ENCODE measurements at regions not wholly inside any gene's neighbourhood (a gene's known extent, or its start where the extent isn't known, plus 50 kb on each side); places are given as distances from the start of the nearest gene placed in this dataset.

DNA sequence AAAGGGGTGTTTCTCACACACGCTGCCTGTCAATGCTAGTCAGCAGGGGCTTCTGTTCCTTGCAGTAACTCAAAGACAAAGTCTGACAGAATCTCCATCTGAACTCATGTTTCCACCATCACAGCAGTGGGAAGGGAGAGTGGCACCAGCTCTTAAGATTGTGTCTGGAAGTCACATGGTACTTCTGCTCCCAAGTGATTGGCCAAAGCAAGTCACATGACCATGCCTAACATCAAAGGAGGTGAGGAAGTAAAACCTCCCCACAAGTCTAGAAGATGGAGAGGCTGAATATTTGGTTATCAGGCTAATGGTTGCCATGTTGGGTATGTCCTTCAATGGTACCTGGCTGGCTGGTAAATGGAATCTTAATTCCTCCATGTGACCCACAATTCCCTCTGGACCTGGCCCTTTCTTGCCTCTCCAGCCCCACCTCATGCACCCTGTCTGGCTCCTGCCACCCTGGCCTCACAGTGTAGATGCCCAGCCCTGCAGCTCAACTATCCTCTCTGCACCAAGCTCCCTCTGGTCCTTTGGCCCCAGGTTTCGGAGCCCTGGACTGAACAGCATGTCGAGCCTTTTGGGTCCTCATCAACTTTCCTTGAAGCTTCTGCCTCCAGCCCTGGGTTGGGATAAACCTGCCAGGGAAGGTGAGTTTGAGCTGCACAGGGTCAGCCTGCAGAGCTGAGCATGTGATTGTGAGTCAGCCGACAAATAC, 51.0 kb upstream of the PMEPA1 start:
- Histone ChIP-seq H2BK120ac (ENCODE audit: low read depth, low read length, poor library complexity, severe bottlenecking) (no peak overlapping the region), H3K79me2 (ENCODE audit: insufficient read depth, low read length) (no peaks in the 10 kb centered on the region), H3K9me3 (ENCODE audit: control insufficient read depth, low read depth, low read length) (no peaks in the 10 kb centered on the region), H3K4me2 (ENCODE audit: insufficient read depth, insufficient read length, low read length) (no peak overlapping the region), H2BK12ac (ENCODE audit: insufficient read length, low read depth, low read length) (no peak overlapping the region), H3K9ac (ENCODE audit: extremely low read depth, insufficient read length, low read length) (no peak overlapping the region), H3K56ac (ENCODE audit: insufficient read length, low read depth, low read length) (no peak overlapping the region), H3K23me2 (ENCODE audit: insufficient read length, low read depth, low read length, poor library complexity, severe bottlenecking) (no peaks in the 10 kb centered on the region), H3K23ac (ENCODE audit: insufficient read length, low read depth, low read length) (no peak overlapping the region), H2BK5ac (ENCODE audit: insufficient read length, low read length) (no peak overlapping the region), H3T11ph (ENCODE audit: low read length) (no peak overlapping the region), H2AFZ (ENCODE audit: low read length) (no peak overlapping the region), H4K20me1 (ENCODE audit: control insufficient read depth, insufficient read depth, insufficient read length) (no peaks in the 10 kb centered on the region), H2AK5ac (ENCODE audit: insufficient read length, low read length) (no peak overlapping the region), H4K91ac (ENCODE audit: insufficient read length, low read depth, low read length) (no peak overlapping the region), H3K4ac (ENCODE audit: low read depth, low read length) (no peak overlapping the region), H4K5ac (ENCODE audit: insufficient read length, low read depth, low read length) (no peak overlapping the region), H2BK15ac (ENCODE audit: low read depth, low read length) (no peak overlapping the region), H3K27me3 (ENCODE audit: insufficient read depth, low read length) (no peaks in the 10 kb centered on the region), H4K8ac (replicated peaks; ENCODE audit: insufficient read length, low read depth, low read length) (no peak overlapping the region), H3K18ac (ENCODE audit: insufficient read length, low read depth, low read length) (no peak overlapping the region), H3K14ac (ENCODE audit: insufficient read depth, low read length) (no peak overlapping the region), H2BK20ac (ENCODE audit: low read depth, low read length, poor library complexity, severe bottlenecking) (no peak overlapping the region), H3K27ac (ENCODE audit: insufficient read length, low read depth, low read length) (no peak overlapping the region), H3K79me1 (ENCODE audit: insufficient read depth, low read depth, low read length, poor library complexity, severe bottlenecking) (no peaks in the 10 kb centered on the region), H3K4me1 (ENCODE audit: insufficient read depth, low read length) (no peaks in the 10 kb centered on the region)
- no peaks in the 10 kb centered on the region; a peak in 2 of 7 replicates for H3K36me3 Mint-ChIP-seq (ENCODE audit: insufficient read depth in 1 of 3, low read depth in 3 of 3)
- no peak for DNase-seq
- H3K4me3 Mint-ChIP-seq: no peak overlapping the region
- TF ChIP-seq, protein P1, sequence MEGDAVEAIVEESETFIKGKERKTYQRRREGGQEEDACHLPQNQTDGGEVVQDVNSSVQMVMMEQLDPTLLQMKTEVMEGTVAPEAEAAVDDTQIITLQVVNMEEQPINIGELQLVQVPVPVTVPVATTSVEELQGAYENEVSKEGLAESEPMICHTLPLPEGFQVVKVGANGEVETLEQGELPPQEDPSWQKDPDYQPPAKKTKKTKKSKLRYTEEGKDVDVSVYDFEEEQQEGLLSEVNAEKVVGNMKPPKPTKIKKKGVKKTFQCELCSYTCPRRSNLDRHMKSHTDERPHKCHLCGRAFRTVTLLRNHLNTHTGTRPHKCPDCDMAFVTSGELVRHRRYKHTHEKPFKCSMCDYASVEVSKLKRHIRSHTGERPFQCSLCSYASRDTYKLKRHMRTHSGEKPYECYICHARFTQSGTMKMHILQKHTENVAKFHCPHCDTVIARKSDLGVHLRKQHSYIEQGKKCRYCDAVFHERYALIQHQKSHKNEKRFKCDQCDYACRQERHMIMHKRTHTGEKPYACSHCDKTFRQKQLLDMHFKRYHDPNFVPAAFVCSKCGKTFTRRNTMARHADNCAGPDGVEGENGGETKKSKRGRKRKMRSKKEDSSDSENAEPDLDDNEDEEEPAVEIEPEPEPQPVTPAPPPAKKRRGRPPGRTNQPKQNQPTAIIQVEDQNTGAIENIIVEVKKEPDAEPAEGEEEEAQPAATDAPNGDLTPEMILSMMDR (conservative IDR thresholded peaks at IDR 0.05): no peak
- H3K4me1 Mint-ChIP-seq: peaks cover 7 to 16% of the 10 kb centered on the region in 2 experiments
- WGBS (ENCODE audit: extremely low coverage, insufficient read length, low lambda C conversion rate): no CpG with 5 or more reads among the region's 4 CpGs
- H3K27ac Mint-ChIP-seq: no peak overlapping the region
- H3K27me3 Mint-ChIP-seq (ENCODE audit: low read depth): peaks cover 21% of the 10 kb centered on the region
- H3K9me3 Mint-ChIP-seq: peaks cover 3 to 5% of the 10 kb centered on the region in 2 experiments; a peak in 4 of 5 replicates
